Activated CD4-positive, alpha-beta T cell treated with anti-CD3 and anti-CD28 coated beads, Interleukin-2, amount 50 U/mL, for 1 hour (primary cell): ENCODE measurements at regions not wholly inside any gene's neighbourhood (a gene's known extent, or its start where the extent isn't known, plus 50 kb on each side); places are given as distances from the start of the nearest gene placed in this dataset.

ENCODE experiments used
- DNase-seq: peaks from one replicate; pipeline ENCODE4 v3.0.0-alpha.2; 2020

DNA sequence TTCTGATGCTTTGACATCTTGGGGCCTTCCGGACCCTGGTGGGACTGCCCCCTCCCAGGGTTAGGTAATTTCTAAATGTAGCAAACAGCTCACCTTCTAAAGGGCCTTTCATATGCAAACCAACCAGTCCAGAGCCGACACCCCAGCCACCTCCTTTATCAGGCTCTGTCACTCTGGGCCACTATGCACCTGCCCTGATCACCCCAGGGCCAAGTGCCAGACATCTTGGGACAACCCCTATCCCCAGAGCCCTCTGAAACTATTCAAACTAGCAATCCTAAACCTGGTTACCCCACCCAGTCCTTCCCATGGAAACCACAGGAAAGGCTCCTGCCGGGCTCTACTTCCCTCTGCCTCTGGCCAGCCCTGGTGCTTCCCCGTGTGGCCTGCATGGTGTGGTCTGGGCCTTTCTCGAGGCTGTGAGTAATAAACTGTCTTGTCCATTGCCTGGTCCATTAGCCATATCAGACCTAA is 91.2 kb upstream of the TNRC6C start:
- no peak for DNase-seq

DNA sequence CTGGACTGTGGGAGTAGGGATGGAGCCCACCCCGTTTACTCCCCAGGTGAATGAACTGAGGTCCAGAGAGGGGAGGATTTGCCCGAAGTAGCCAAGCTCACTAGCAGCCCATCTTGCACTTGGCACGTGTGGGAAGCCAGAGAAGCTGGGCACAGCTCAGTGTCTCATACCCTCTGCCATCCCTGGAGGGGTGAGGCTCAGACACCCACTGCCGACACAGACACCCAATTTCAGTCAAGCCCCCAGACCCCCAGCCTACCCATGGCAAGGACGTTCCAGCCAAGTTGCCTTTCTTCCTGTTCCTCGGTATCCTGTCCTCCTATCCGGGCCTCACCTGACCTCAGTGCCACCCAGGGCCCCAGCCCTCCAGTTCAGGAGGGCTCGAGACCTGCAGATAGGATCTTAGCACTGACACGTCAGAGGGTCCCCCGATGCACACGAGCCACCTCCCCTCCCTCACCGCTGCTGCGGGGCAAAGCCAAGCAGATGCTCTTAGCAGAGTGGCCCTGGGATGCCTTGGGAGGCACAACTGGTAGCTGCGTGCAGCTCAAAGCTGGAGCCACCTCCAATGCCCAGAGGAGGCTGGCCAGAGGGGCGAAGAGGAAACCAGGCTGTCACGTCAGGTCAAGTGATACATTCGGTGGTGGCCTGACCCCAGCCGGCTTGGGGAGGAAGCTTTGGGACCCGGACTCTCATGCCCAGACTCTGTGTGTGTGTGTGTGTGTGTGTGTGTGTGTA is 90.4 kb upstream of the TNRC6C start:
- no peak for DNase-seq

DNA sequence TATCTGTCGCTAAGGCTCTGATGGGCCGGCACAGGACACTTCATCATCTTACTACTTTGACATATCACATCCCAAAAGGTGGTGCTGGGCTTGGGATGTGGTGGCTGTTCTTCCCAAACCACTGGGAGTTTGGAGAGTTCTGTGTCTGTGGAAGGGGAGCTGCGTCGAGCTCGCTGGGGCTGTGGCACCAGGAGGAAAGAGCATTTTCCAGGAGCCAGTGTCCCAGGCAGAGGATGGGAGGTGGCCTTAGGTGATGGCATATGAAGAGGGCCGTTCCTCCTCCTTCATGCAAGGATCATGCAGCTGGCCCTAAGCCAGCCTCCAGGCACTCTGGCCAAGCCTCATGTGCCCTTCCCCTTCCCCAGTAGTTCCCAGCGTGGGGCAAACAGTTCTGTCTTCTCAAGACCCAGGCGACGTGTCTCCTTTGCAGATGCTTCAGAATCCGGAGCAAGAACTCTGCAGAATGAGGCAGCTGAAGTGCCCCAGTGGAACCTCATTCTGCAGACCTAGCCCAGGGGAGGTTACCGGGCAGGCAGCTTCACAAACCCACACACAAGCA is 89.4 kb upstream of the TNRC6C start:
- no peak for DNase-seq

DNA sequence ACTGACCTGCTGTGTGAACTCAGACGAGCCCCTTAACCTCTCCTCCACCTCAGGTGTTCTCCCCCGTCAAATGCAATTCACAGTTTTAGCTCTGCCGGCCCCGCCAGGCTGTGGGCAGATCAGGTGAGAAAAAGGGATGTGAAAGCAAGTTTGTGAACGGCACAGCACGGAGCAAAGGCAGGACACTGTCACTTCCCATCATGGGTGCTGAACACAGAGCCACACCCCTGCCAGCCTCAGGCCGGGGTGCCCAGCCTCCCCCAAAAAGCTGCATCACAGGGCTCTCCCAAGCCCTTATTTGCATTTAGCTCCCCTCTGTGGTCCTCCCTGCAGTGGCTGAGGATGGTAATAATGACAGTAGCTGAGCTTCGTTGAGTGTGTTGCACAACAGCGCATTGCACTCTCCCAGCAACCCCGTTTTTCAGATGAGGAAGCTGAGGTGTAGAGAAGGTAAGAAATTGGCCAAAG is 88.8 kb upstream of the TNRC6C start:
- DNase-seq: no peak

DNA sequence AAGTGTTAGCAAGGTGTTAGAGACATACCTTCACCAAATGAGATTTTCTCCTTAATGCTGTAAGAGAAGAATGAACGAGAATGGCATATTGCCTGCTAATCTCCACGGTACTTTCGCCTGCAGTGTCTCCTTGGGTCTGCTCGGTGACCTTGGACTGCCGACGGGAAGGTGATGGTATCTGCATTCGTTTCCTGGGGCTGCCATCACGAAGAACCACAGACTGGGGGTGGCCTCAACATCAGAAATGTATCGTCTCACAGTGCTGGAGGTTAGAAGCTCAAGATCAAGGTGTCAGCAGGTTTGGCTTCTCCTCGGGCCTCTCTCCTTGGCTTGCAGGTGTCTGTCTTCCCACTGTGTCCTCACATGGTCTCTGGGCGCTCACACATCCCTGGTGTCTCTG is 86.3 kb upstream of the TNRC6C start:
- peak; percentile 32 for DNase-seq

DNA sequence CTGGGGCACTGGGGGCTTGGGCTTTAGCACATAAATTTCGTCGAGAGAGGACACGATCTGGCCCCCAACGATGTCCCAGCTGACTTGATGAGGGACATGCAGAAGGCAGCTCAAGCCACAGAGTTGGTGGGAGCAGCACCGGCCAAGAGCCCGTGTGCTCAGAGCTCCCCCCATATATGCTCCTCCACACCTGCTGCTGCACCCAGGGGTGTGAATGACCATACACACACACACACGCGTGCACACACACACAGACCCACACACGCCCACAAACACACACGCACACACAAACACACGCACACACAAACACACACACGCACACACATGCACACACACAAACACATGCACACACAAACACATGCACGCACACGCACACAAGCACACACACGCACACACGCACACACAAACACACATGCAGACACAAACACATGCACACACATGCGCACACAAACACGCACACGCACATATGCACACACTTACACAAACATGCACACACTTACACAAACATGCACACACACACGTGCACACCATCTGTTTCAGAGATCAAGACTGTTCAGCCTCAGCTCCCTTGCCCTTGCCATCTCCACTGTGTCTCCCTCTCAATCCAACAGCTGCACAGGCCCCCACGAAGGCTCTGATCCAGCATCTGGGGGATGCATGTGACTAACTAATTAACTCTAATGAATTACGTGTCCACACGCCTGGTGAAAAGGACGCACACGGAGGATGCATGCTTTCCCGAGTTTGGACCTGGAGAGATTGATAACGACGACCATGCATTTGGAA is 85.6 kb upstream of the TNRC6C start:
- DNase-seq: no peak

DNA sequence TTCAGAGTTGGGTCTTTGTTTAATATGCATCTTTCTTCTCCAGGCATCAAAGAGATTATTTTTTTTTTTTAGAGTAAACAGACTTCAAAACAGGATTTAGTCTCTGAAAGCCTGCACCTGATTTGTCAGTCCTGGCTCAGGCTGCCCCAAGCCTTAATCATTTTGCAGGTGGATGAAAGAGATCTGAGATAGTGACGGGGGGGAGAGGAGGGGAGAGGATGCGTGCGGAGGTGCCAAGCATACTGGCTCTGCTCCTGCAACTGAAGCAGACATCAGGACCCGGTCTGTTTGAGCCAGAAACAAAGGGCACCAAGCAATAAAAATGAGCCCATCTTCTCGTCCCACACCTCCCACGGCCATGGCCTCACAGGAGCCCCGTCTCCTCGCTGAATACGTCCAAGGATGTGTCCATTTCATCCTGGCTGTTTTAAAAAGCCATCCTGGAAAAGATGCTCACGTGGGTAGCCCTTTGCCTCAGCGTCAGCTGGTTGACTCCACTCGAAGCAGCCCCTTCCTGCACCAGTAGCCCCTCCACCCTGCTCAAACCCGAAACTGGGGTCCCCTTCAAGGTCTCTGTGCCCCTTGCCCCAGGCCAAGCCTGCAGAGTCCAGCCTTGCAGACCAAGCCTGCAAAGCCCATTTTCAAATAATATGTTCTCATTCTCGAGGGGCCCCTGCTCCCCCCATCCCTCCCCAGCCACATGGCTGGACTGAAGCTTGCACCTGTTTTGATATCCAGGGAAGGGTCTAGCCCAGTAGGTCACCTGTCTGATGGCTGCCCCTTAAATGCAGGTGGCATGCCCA is 84.8 kb upstream of the TNRC6C start:
- no peak for DNase-seq

DNA sequence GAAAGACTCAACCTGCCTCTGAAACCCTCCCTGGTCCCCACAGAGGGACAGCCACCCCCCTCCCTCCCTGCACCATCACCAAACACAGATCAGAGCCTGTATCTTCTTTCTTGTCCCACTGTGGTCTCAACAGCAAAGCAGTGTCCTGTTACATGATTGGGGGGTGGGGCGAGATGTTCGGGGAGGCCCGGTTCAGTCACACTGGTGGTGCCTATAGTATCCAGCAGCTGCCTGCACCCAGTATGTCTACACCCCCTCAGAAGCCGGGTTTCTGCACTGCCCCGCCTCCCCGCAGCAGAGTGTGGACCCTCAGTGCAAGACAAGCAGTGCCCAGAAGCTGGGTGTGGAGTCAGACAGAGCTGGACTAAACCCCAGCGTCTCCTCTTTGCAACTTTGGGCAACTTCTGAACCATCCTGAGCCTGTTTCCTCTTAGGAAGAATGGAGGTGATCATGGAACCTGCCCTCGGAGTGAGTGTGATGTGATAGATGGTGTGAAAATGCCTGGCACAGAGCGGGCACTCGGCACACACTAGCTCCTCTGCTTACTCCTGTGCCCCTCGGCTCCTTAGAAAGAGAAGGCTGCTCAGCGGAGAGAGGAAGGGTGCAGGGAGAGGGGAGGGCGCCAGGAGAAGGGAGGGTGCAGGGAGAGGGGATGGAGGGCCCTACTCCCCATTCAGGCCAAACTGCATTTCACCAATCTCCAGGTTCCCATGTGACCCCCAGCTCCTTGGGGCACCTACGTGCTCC is 84.0 kb upstream of the TNRC6C start:
- DNase-seq: no peak

DNA sequence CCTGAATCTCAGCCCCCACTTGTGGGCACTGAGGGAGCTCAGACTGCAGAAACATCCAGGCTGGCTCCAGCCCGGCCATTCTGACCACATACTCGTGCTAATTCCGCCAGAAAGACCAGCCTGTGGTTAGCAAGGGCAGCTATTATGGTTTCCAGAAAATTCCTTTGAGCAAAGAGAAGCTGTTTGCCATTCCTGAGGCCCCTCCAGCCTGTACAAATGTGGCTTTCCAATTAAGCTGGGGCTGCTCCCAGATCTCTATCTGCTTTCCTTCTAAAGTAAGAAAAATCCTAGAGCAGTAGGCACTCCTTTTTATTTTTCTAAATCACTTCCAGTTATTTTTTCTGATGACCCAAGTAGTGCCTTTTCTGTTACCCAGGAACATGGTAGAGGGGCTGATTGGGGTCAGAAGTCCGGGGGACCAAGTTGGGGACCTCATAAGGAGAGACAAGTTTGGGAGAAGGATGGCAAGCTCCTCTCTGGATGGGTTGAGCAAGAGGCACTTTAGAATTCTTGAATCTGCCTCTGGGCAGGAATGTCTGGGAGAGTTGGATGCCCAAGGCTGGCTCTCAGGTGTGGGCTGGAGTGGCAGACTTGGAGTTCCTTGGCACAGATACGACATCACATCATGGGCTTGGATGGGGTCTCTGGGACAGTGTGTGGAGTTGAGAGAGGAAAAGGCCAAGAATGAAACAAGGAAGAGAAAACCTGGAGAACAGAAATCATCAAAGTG is 83.3 kb upstream of the TNRC6C start:
- DNase-seq: no peak

DNA sequence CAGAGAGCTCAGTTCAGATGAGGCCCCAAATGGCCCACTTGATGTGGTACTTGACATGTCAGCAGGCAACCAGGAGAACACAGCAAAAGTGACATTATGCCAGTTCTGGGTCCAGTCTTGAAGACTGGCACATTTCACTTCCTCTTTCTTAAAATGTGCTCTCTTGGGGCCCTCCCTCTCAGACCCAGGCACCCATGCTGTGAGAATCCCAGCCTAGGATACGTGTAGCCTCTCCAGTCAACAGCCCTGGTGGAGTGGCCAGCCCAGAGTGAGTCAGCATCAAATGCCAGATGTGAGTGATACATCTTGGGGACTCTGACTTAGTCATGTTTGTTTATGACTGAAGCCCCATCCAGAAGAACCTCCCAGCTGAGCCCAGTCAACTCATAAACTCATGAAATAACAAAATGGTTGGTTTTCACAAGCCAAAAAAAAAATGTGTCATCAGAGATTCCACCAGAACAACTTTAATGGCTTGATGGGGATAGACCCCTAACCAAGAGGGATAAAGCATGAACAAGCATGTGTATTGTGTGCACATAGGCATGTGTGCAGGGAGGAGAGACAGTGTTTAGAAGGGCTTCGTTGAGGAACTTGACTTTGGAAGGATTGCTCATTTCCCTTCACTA is 82.5 kb upstream of the TNRC6C start:
- DNase-seq: no peak

DNA sequence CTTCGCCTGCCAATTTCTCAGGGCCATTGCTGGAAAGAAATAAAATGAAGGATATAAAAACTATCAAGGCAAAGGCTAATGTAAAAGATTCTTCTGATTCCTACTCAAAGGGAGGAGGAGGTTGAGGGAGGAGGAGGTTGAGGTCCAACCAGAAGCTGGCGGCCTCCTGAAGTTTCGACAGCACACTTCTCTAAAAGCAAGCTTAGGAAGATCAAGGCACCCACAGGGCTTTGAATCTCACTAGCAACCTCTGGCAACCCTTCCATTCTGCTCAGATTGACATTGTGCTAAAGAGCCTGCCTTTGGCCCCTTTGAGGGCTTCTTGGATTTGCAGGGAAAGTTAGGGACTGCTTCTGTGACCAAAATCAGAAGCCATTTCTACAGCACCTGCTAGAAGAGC is 81.5 kb upstream of the TNRC6C start:
- DNase-seq: no peak

DNA sequence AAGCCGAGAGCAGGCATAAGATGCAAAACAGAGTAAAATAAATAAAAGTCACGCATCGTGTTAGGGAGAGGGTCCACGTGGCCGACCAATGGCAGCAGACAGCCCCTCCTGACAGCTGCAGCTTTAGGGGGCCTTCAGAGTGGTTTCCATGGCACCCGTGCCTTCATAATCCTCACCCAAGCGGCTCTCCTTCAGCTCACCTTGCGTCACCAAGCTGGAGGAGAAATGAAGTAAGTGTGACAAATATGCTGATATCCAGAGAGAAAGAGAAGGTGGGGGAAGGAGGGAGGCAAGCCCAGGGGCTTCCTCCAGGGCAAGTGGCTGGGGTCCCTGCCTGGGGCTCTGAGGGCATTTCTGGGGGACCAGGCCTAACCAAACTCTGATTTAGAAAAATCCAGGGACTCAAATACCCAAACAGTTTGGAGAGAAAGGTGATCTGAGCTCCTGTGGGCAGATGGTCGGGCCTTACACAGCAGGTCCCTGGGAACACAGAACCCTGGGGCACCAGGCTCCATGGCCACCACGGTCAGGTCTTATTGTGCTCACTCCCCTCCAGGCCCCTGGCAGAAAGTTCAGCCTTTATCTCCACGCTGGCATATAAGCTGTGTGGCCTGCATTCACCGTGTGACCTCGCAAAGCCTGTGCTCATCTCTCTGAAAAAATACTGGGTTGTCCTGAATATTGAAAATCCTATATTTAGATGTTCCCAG is 80.7 kb upstream of the TNRC6C start:
- no peak for DNase-seq

DNA sequence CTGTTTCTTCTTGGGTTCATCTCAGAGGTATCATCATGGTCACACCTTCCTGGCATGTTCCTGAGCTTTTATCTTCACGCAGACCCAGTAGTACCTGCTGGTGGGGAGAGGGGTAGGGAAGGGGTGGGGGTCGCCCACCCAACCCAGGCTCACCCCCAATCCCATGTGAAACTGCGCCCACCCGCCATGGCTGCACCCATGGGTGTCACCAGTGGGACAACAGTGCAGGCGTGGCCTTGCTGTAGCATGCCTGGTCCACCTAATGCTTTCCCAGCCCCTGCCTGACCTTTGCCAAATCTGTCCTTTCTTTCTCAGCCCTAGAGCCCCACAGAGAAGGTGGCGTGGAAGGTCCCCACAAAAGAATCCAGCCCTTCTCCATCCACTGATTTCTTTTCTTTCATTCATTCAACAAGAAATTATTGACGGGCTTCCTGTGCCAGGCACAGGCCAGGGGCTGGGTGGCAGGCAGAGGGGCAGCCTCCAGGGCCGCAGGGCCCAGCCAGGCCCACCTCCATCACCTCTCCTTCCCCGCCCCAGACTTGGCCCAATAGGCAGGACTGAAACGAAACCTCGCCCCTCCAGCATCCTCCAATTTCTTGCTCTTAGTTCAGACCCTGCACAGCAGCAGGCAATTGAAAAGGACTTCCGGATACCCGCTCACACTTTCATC is 79.1 kb upstream of the TNRC6C start:
- no peak for DNase-seq

DNA sequence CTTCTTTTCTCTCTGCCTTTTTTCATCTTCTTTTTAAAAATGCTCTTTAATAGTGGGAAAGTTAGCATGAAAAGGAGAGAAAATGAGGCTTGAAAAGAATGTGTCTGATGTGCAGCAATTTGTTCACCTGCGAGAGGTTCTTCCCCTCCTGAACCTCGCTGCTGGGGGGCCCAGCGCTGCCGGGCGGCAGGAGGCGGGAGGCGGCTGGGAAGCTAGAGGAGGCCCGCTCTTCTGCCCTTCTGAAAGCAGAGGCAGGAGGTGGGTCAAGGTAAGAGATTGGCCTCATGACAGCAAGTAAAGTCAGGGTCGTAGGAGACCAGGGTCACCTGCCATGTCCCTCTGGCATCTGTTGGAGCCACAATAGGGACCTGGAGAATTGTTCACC is 78.6 kb upstream of the TNRC6C start:
- no peak for DNase-seq

DNA sequence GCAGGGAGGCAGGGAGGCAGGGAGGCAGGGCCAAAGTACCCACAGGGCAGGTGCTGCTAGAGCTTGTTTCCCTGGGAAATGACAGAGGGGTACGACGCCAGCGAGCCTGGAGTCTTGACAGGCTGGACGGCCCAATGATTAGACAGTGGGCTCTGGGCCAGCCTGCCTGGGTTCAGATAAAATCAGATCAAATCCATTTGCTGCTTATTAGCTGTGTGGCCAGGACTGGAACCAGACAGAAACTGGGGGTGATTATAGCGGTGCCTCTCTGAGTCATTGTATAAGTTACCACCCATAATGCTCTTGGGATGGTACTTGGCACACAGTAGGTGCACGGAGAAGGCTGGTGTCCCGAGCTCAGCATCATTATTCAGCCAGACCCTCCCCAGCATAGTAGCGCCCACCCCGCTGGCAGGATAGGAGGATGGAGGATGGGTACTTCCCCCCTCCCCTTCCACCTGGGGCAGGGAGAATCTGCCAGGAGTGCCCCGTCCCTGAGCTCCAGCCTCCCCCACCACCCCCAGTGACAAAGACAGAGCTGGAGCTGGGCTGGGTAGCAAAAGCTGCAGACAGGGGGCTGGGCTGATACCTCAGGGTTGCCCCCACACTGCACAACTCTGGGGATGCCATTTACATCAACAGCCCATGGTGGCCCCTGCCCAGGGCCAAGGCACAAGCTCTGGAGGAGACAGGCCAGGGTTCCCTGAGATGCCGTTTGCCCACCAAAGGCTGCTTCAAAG is 77.6 kb upstream of the TNRC6C start:
- DNase-seq: no peak

DNA sequence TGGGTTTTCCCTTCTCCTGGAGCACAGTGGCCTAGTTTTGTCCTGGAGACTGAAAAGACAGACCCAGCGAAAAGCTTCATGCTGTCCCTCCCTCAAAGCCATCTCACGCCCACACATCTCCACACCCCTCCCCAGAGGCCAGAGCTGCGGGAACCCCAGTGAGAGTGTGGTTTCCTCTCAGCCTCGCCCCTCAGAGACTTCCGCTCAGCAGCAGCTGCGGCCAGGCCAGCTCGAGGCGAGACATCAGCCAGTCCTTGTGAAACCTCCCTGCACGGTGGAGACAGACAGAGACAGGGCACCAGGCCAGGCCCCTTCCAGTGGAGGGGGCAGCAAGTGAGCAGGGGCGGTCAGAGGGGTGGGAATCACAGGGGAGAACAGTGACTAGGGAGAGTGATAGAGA is 77.0 kb upstream of the TNRC6C start:
- peak; percentile 60 for DNase-seq

DNA sequence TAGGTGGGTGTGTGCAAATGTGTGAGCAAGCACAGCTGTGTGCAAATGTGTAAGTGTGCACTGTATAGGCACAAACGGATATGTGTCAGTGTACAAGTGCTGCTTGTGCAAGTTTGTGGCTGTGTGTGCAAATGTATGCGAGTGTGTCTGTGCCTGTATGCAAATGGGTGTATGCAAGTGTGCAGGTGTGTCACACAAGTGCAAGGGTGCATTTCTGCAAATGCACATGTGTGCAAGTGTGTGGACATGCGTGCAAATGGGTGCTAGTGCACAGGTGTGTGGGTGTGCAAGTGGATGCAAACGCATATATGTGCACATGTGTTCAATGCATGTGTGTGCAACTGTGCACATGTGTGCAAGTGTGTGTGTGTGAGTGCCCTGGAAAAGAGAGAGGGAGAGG is 76.5 kb upstream of the TNRC6C start:
- DNase-seq: no peak

DNA sequence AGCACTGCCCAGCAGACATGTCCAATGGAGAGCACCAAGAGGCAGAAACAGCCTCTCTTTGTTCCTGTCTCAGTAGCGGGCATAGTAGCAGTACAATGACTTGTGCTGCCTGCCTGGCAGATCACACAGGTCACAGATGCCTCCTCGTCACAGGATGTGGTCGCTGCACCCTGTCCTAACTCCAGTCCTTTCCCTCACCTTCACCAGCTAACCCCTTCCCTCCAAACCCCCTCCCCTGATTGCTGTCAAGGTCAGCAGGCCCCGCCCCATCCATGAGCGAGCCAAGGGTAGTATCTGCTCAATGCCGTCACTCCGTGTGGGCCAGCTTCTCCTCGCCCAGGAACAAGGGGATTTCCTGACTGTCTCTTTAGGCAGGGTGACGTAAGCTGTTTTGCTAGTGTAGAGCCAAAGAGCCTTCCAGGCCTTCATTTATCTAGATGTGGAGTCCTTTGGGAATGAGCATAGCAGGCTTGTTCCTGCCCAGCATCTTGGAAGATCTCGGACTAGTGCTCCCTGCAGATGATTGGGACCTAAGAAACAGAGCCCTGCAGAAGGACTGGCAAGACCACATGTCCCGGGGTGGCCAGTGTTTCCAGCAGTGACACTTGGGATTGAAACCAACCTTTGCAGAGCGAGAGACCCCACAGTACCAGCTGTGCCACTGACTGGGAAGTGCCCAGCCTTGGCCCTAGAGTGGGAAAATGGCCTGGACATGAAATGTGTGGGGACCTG is 75.9 kb upstream of the TNRC6C start:
- DNase-seq: peak; percentile 84
